SK-MEL-5 (cell line): ENCODE measurements at regions not wholly inside any gene's neighbourhood (a gene's known extent, or its start where the extent isn't known, plus 50 kb on each side); places are given as distances from the start of the nearest gene placed in this dataset.
"Not testable (repeated sequence)": the region's sequence is repeated elsewhere in the genome, so short reads cannot be mapped to it uniquely, and the experiment has no call there.

ENCODE experiments used
- DNase-seq: peaks from one replicate; pipeline ENCODE4 v3.0.0-alpha.2; 2016; ENCODE audit warnings: low read depth, low spot score
- in situ Hi-C: cut with HindIII; loops from 2 replicates; pipeline ENCODE4 v1.10.0; 2016; ENCODE audit warnings: low sequenced_read_pairs, high pct_unique_total_duplicates, low pct_unique_long_range_greater_than_20kb

DNA sequence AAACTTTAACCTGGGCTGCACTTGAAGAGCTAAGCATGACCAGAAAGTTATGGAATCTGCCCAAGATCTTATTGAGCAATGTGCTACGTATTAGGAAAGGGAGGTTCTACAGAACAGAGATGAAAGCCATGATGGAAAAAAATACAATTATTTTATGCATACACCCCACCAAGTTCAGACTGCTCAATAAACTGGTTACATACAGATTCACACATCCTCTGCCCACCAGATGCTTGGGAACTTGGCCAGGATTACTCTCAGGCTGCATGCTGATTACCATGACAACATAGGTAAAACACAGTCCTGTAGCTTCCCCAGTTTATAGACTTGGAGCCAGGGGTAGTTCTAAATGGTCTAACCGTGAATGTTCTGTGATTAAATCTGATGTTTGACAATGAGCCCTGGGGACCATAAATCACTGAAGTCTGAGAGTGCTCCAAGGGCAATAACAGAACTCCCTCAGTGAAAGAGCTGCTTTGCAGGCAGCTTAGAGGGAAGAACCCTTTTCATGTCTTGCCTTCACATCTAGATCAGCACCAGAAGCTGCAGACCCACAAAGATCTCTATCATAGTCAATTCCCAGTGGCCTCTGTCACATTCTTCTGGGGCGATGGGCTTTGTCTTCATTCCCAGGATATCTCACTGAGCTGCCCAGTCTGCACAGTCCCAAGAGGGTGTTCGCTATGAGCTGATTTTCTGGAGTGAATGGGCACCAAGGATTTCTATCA is 232.2 kb downstream of the EMP1 start:
- in situ Hi-C loops, result no loop called here
- DNase-seq, result no peak

- DNase-seq, result no peak
Measured at GRCh38 chr12:13425766-13426165, 229.2 kb downstream of the EMP1 start.

GRCh38 chr12:13422291-13422690 is 225.8 kb downstream of the EMP1 start:
- in situ Hi-C loops, result no loop called here
- no peak for DNase-seq

More at GRCh38 chr12:13425766-13426165, 229.2 kb downstream of the EMP1 start:
- in situ Hi-C loops, result no loop called here

GRCh38 chr12:13417516-13417915 is 221.0 kb downstream of the EMP1 start:
- DNase-seq, result no peak
- in situ Hi-C loops, result no loop called here

- in situ Hi-C loops, result no loop called here
Measured at GRCh38 chr12:13411287-13411686, 214.8 kb downstream of the EMP1 start.

GRCh38 chr12:13405961-13406703 is 209.6 kb downstream of the EMP1 start:
- in situ Hi-C loops, result no loop called here
- DNase-seq, result no peak

More at GRCh38 chr12:13411287-13411686, 214.8 kb downstream of the EMP1 start:
- DNase-seq, result no peak

DNA sequence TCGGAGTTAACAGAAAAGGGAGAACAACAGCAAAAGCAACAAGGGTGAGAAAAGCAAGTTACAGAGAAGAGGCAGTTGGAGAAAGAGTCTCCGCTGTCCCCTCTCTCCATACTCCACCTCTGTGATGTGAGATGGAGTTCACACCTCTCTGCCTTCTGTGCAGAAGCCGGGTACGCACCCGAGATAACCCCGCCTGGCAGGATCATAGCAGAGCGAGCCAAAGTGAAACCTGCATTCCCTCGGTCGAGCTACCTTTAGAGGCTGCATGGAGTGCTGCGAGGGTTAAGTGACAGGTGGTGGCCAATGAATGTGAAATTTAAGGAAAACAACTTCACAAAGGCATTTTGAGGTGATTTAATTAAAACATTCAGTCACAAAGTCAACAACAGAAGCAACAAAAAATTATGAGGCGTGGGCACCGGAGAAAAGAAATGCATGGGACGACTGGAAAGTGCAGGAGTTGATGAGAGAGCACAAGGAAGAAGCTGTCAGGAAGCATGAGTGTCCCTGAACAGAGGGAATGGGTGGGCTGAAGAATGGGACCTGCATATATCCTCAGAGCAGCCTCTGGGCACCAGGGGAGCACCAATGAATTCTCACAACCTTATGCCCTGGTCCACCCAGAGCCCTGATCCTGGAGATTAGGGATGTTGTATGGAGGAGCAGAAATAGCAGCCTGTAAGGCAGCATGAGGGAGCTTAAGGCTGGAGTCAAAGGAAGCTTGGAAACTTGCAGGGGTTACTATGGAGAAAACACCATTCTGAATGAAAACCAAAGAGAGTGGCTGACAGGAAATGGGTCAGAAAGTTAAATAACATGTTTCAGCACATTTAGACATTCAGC is 208.3 kb downstream of the EMP1 start:
- no peak for DNase-seq
- in situ Hi-C loops, result no loop called here

DNA sequence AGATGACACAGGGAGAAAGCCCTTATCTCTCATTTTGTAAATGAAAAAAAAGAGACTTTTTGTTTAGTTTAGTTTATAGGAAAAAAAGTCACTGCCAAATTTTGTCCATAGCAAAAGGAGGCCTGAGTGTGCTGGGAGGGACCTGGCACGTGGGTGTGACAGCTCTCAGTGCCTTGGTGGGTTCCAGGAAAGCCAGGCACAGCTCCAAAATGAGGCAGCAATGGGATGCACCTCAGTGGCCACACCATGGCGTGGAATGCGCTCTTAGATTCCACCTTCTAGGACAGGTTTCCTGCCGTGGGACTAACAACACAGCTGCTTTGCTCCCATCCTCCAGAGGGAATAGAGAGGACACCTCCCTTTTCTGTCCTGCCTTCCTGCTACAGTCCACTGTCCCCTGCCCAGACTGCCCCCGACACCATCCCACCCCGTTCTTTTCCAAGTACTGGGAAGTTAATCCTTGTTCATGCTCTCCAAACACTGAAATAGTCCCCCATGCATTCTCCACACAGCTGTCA is 207.6 kb downstream of the EMP1 start:
- in situ Hi-C loops, result no loop called here
- no peak for DNase-seq

GRCh38 chr12:13391375-13391774 is 194.8 kb downstream of the EMP1 start:
- in situ Hi-C loops, DNase-seq: not testable (repeated sequence)

DNA sequence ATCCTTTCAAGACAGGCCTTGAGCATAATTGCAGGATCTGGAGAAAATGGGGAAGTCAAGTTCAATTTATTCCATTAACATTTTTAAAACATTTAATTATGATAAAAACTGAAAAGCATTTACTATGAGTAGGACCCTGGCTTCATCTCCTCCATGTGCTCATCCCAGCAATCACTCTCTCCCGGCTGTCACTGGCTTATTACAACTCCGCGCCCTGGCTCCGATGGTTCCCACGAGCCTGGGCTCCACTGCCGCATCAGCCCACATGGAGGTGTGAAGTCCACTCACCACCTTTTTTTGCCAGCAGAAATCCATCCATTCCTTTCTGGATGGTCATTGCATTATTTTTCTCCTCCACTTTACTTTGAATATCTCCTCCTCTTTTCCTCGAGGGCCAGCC is 194.4 kb downstream of the EMP1 start:
- in situ Hi-C loops, result no loop called here
- no peak for DNase-seq

DNA sequence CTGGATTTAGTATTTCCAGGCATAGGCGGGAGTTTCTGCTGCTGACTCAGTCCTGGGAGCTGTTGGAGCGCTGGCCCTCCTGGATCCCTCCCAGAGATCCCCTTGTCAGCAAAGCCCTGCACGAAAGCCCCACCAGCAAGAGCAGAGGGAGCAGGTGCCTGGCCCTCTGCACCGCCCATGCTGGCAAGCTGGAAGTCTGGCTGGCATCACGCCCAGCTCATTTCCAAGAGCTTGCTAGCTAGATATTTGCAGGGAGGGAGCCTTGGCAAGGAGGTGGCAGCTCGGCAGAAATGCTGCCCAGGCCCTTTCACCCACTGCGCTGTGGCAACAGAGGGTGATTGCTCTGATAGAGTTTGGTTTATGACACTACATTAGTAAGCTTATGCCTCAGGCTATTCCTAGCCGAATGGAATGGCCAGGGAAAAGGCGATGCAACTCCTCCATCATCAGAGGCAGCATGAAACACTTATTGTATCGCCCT is 193.9 kb downstream of the EMP1 start:
- in situ Hi-C loops, result no loop called here
- DNase-seq, result peak; percentile 11

- no peak for DNase-seq
- in situ Hi-C loops, result no loop called here
Measured at GRCh38 chr12:13387101-13387500, 190.6 kb downstream of the EMP1 start.

GRCh38 chr12:13386323-13387039 is 190.0 kb downstream of the EMP1 start:
- no peak for DNase-seq
- in situ Hi-C loops, result no loop called here

DNA sequence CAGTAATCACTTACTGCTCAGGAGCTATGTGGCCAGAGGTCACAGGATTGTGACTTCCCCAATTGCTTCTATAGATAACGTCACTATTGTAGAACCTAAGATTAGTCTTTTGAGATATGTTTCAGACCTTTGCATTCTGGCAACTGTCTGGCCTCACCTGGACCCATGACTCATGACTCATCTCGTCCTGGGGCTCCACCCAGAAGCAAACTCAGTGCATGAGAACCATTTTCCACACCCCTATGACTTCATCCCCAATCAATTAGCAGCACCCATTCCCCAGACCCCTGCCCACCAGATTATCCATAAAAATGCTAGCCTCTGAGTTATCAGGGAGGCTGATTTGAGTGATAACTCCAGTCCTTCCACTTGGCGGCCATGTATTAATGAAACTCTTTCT is 186.9 kb downstream of the EMP1 start:
- no peak for DNase-seq
- in situ Hi-C loops, result no loop called here

DNA sequence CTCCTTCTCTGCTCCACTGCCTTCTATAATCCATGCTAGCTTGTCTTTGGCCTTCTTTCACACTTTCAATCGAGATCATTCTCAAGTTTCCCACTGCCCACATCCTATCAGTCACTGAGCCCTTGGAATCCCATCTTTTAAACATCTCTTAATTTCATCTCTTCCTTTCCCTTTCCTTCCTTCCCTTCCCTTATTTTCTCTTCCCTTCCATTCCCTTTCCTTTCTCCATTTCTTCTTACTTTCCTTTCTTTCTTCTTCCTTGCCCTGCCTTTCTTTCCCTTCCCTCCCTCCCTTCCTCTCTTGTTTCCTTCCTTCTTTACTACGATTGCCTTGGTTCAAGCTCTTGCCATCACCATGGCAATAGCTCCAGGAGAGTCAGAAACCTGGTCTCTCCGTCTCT is 183.8 kb downstream of the EMP1 start:
- in situ Hi-C loops, result no loop called here
- no peak for DNase-seq

DNA sequence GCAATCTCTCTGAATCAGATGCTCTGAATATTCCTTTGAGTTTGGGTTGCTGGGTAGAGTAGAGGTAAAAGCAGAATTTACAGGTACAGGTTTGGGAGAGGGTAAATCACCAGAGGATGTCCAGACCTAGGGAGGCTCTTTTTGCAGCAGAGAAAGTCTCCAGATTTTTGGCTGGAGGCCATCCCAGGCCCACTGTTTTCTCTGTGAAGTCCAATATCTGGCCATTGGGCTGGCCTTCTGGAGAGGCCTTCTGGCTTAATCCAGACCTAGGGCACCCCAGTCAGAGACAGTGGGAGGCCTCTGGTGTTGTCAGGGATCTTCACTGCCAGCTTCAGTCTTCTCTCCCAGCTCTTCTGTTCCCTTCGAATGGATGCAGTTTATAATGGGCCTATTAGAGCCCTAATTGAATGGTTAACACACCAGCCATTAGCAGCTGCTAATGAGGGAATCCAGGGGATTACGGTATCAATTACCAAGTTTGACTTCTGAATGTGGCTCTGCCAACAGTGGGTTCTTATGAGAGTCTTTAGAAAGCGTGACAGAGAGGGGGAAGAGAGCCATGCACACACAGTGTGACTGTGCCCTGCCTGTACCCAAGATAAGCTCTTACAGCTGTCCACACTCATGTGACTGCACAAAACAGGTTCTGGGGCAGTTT is 183.1 kb downstream of the EMP1 start:
- DNase-seq, result no peak
- in situ Hi-C loops, result no loop called here

DNA sequence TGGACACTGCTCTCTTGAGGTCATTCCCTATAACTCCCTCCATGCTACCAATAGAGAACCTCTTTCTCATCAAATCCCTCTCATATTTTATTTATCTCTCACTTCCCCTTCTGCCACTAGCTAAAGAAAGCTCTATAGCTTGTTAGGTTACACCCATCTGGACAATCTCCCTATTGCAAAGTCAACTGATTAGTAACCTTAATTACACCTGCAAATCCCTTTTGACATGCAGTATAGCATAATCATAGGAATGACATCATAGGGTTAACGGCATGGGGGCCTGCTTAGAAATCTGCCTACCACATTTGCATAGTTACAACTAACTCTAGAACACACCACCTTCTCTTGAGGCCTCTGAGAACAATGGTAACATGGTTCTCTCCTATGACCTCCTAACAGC is 181.2 kb downstream of the EMP1 start:
- in situ Hi-C loops, result no loop called here
- DNase-seq, result no peak
